NCI-H510A treated with DMSO at 0.1 percent for 48 hours (cell line): ENCODE measurements at regions not wholly inside any gene's neighbourhood (a gene's known extent, or its start where the extent isn't known, plus 50 kb on each side); places are given as distances from the start of the nearest gene placed in this dataset.

Experiments
- DNase-seq: peaks from one replicate; lab custom pipeline; 2025; lab: John Stamatoyannopoulos, UW

DNA sequence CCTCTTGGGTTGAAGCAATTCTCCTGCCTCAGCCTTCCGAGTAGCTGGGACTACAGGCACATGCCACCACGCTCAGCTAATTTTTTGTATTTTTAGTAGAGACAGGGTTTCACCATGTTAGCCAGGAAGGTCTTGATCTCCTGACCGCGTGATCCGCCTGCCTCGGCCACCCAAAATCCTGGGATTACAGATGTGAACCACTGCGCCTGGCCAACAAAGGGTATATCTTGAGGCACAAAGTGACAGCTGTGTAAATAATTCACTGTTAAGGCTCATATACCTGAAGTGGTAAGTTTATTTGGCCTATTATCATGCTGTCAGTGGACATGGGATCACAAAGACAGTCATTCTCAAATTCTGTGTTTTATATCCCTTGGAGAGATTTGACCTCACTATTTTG lies 688.5 kb upstream of the PCDH20 start:
- DNase-seq, result peak; percentile 3

DNA sequence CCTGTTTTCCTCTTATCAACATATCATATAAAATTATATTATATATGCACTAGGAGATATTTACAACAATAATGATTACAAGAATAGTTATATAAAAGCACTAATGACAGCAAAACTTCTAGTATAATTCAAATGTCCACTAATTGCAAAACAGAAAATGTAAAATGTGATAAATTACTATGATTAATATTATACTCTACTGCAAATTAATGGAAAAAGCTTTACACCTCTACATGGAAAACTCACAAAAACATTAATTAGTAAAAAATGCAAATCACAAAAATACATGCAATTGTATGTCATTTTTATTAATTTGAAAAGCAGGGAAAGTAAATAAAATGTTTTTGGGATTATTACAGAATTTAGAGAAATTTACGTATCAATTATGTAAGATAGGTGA lies 681.0 kb upstream of the PCDH20 start:
- DNase-seq, result no peak

DNA sequence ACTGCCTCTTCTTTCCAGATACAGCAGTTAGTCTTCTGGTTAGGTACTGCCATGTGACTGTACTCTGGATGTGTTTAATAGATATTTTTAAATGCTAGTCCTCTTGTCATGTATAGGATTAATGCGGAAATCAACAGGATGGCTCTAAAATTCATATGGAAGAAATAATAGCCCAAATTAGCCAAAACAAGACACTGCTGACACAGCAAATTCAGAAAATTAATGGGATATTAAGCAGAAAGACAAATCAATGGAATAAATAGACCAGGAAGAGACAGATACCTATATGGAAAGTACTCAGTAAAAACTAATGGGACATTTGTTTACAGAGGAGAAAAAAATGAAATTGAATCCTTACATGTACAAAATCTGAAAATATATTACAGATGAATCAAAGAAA lies 679.3 kb upstream of the PCDH20 start:
- no peak for DNase-seq

DNA sequence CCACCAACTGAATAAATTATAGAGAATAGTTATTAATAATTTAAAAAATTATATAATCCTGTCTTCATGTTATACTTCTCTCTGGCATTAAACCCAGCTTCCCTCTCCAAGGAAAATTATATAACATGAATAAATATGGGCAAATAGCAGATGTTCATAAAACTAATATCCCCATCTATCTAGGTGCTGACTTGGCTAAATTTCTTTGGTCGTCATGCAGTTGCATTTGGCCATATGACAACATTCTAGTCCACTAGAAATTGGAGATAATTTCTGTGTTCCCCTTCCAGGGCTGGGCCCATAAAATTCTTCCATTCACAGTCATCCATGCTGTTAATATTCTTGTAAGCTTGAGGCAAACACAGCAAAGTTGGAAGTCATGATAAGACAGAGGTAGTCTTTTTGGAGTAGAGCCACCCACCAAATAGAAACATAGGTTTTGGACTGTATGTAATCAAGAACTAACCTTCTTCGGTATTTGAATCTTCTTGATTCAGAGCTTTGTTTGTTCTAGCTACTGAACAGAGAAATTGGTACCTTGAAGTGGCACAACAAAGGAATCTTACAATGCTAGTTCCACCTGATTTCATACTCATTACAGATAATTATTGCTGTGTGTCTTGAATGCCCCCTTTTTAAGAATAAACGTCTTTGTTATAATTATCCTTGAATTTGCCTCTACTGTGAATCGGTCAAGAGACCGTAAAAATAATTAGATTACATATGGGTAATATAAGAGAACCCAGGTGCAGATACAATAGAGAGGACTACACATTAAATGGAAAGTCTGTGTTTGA lies 678.5 kb upstream of the PCDH20 start:
- DNase-seq, result no peak

DNA sequence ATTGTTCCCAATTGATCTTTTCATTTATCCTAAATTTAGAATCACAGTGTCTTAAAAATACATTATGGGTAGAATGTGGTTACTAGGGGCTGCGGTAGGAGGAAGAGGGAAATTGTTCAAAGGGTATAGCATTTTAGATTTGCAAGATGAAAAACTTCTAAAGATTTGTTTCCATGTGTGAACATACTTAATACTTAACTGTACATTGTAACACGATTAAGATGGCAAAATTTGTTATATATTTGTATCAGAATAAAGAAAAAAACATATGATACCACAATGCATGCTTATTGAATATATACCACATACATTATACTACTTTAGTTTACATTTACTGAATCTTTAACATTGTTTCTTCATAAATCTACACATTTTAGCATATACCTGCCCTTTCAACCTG lies 677.3 kb upstream of the PCDH20 start:
- DNase-seq, result no peak

DNA sequence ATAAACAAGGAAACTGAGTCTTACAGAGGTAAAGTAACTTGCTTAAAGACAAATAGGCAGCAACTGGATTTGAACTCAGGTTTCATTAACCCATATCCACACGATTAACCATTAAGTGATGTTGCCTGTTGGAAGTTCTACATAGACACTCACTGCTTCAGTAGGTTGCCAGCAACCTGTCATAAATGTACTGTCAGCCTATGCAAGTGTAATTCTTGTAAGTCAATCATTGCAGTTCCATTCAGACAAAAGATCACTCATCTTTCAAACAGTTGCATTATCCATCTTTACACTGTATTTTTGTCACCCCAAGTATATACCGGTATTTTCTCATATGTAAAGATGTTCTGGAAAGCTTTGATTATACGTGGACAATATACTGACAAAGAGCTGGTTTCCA lies 676.9 kb upstream of the PCDH20 start:
- no peak for DNase-seq

DNA sequence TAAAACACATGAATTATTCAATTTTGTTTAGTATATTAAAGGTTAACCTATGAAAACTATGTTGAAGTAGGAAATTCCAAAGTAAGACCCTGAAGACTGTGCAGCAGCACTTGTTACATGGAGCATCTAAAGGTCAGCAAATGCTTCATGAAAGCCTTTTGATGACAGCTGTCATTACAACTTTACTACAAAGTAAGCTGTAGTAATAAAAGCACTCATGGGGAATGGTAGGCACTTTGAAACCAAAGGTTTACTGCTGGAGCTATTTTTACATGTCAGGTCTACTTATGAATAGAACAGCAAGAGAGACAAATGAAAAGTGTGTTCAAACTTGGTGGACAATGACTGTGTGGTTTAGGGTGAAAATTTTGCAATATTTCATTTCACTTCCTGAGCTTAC lies 672.5 kb upstream of the PCDH20 start:
- no peak for DNase-seq

DNA sequence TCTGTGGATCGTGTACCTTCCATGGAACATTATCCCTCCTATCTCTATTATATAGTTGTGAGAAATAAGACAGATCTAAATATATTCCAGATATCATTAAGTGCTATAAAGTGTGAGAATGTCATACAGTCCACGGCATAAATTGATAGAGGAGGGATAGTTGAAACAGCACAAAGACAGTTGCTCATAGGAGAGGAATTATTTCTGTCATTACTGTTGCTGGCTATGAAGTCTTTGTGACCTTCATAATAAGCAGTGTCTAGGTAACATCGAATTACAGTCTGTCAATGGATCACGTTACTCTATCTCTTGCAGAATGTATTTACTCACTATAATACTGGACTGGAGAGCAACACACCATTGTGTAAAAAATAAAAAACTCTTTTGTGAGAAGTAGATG lies 671.5 kb upstream of the PCDH20 start:
- no peak for DNase-seq

DNA sequence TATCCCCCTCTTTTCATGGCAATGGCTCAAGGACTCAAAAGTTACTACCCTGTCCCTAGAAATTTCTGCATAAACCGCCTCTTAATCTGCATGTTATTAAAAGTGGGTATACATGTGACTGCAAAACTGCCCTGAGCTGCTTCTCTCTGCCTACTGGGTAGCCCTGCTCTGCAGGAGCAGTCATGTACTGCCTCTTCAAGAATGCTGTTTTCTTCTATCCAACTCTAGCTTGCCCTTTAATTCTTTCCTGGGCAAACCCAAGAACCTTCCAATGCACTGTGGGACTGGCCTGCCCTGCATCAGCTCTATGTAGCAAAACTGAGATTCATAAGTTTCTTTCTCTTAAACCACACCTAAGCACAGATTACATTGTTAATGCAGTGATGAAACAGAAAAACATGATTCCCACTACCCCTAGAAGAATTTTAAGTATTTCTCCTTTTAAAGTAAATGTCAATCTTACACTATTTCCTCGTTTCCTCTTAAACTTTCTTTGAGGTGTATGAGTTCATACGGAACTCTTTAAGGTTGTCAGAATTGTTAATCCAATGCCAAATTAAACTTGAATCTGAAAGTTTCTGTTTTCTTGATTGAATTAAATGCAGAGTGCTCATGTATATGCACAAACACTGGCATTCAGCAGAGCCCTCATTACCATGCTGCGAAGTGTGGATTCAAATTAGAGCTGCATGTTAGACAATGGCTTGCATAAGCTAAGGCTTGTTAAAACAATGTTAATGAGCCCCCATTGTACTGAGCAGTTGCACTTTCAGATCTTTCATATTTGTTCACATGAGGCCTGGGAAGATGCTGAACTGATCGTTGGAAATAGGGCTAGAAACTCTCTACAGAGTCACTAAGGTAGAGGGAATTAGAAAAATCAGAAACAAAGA lies 669.9 kb upstream of the PCDH20 start:
- no peak for DNase-seq

DNA sequence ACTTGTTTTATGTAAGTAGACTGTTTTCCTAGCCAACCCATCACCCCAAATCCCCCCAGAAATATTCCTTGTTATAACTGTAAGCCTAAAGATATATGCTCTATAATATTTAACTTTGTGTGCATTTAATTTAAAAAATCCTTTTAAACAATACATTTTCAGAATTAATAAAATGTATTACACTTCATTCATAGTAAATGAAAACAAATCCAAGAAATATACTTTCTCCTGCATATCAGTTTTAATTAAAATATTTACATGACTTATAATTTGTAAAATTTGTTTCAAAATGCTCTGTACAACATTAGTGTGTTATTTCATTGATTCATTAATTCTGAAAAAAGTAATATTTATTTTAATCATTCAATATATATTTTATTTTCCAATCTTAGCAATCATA lies 669.1 kb upstream of the PCDH20 start:
- no peak for DNase-seq

DNA sequence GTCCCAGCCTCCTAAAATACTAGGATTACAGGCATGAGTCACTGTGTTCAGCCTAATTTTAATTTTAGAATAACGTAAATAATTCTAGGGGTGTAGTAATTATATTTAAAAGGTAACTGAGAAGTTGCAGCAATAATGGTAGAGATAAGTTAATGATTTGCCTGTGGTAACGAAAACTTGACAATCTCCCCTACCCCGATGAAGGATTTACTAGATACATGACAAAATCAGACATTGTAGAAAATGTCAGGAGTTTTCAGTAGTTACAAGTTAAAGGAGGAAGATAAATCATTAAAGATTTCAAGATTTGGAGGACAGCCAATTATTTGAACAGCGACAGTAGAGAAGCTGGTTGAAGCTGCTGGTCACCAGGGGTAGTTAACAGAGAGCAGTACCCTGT lies 652.2 kb upstream of the PCDH20 start:
- DNase-seq, result no peak

DNA sequence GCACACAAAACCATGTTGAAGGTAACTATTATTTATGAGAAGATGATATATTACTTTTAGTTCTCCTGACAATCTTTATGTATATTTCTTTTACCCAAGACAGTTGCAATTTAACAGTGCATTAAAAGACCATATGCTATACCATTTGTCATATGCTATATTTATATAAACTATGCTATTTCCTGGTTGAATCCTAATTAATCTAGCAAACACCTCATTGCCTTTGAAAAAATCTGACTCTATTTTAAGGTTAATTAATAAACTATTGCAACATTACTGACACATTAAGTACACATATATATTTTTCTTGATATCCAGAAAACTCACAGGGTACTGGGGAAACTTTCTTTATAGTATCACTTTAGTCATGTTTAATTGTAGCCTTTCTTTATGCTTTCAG lies 649.4 kb upstream of the PCDH20 start:
- no peak for DNase-seq

DNA sequence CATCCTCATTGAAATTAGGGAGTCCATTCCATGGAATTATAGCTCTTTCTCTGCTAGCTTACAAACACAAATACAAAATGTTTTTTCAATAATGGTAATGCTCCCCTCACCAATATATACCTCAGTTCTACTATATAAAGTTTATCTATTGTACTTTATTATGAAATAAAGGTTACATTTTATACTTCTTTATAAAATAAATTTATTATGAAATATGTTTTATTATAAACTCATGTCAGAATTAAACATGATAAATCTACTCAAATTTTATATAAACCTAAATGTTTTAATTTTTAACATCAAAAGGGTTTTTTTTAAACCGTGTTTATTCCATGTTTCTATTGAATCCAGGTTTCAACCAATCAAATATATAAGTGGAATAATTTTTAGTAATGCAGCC lies 646.1 kb upstream of the PCDH20 start:
- DNase-seq, result no peak

DNA sequence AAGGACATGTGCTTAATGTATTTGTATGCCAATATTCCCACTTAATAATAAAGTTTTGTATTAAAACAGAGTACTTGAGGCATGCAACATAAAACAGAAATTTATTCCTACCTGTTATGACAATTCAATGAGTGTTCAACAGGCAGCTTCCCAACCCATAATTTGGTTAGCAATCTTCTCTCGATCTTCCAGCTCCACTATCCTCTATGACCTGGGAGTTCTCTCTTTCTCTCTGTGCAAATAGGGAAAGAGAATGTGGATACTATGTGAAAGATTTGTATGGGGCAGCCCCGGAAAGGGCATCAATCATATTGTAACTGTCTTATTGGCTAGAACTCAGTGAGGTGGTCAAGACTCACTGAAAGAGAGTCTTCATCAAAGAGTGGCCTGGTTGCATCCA lies 644.9 kb upstream of the PCDH20 start:
- no peak for DNase-seq

DNA sequence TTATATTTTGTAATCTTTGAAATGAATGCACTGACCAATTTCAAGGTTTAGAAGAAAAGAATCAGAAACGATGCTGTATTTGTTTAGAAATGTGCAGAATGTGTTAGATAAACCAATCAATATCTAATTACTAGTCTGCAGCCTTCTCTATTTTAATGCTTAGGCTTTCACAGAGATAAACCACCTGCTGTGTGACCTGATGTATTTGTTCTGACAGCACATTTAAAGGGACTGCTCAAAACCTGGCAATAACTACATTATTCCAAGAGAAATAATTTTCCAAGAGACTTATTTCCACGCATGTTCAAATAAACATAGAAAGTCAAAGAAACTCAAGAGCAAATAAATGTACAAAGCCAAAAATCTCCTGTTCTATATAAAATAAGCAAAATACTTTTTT lies 641.6 kb upstream of the PCDH20 start:
- DNase-seq, result no peak

DNA sequence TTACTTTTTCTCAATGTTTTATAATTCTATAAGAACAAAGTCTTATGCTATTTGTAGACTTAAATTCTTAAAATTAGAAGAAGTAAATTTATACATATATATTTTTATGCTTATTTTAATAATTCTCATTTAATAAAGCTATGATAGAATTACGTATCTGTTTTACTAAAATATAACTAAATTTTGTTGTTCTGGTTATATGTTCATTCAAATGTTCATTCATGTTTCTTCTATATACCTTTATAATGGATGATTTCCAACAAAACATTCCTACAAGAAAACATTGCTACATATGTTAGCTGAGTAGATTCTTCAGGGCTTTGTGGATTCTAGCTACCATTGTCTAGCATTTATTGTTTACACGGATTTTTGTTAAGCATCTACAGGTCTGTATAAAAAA lies 634.3 kb upstream of the PCDH20 start:
- no peak for DNase-seq

DNA sequence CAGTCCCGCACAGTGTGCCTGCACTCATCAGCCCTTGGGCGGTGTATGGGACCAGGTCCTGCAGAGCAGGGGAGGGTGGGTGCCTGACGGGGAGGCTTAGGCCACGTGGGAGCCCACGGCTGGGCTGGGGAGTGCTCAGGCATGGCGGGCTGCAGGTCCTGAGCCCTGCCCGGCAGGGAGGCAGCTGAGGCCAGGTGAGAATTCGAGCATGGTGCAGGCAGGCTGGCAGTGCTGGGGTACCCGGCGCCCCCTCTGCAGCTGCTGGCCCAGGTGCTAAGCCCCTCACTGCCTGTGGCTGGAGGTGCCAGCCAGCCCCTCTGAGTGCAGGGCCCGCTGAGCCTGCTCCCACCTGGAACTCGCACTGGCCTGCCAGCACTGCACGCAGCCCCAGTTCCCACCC lies 630.9 kb upstream of the PCDH20 start:
- DNase-seq, result no peak

DNA sequence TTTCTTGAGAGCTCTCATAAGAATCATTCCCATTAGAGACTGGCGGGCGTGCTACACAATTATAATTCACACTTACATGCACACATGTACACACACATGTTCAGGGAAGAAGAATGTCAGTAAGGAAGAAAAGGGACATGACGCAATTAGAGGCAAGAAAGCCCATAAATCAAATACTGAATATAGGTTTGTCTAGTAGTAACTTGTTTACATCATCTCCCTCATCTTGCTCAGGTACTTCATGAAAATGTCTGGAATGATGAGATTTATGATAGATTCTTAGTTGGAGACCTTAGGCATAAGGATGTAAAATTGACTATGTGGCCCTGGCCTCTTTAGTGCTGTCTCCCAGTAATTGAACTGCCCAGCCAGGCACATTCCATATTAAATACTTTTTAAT lies 628.0 kb upstream of the PCDH20 start:
- DNase-seq, result no peak

DNA sequence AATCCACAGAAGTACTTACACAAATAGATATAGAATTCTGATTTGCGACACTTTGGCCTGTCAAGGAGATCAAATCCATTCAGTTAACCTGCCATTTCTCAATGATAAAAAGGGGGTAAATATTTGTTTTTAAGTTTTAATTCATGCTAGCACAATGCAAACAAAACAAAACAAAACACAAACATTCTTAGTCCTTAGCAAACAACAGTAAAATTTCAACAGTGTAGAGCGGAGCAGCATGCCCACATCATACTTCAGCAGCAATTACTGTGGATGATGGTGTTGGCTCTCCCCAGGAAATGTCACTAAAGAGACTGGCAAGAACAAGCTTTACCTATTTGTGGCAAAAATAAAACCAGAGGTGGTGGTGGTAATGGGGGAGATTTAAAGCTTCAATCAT lies 625.2 kb upstream of the PCDH20 start:
- DNase-seq, result no peak

DNA sequence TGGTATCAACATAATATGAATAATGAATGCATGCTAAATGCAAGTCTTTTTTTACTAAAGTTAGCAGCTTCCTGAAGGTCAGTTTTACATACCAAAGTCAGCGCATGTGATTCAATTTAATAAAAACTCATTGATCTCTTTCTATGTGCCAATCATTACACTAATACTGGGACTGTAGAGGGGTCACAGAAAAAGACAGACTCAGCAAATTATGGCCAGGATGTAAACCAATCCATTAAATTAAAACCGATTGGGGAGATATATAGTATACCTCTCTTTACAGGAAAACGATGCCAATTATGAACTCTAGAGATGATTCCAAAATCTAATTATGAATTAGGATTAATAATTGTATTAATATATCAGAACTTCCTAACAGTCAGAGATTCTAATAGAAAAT lies 624.4 kb upstream of the PCDH20 start:
- no peak for DNase-seq

DNA sequence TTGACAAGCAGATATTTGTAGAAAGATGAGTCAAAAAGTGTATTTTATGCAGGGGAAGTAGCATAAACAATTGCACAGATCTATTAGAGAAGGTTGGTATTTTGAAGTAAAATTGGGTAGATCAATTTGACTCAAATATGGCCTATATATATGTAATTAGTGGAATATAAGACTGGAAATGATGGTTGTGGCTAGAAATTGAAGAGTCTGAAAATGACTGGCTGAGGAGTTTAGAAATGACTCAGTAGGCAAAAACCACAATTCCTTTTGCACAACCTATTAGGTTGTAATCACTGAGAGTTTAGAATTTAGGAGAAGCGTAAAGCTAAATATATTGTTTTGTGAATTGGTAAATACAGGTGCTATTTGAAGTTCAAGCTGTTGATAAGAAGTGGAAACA lies 622.6 kb upstream of the PCDH20 start:
- DNase-seq, result no peak

DNA sequence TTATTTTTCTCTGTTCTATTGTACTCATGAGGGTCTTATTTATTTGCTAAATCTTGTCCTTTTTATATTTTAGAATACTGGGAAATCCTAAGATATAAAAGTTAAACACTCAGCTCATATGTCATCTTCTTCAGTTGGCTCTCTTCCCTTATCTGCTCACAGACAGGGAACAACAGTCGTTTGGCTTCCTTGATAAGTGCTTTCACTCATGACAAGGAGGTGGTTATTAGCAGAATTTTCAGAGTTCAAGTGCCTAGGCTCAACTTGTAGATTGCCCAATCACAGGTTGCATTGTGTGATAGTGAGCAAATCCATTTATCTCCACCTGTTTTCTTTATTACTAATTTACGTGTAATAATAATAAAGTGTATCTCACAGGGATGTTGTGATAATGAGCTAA lies 620.3 kb upstream of the PCDH20 start:
- DNase-seq, result no peak

DNA sequence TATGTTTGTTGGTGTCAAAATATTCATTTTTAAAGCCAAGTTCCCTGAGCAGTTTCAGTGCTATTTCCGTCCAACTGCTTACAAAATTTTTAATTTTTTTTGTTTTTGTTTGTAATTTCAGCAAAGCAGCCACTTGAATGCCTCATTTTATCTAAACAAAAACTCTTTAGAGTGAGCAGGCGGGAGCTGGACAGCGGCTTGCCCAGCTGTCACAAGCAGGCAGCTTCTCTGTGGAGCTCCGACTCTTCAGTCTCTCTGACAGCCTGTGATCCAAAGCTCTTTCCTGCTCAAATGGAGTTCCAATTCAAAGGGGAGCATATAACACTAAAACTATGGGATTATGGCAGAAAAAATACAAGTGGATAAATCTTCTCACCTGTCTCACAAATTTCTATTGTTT lies 618.3 kb upstream of the PCDH20 start:
- no peak for DNase-seq

DNA sequence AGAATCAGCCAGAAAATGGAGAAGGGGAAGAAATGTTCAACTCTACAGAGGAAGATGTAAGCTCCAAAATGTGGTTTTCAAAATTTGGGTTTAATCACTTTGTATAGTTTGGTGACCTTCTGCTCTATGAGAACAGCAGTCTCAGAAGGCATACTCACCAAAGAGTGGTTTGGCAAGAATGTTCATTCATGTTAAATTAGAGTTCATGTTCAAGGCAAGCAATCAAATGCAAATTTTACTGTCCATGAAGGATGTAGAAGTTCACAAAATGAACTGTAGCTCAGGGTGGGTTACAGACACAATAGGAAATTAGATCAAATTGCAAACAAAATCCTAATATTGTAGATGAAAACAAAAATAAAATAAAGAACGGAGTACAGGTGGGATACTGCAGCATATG lies 606.7 kb upstream of the PCDH20 start:
- DNase-seq, result no peak
